ENCODE measurements at regions not wholly inside any gene's neighbourhood (a gene's known extent, or its start where the extent isn't known, plus 50 kb on each side); places are given as distances from the start of the nearest gene placed in this dataset.
"Not testable (repeated sequence)": the region's sequence is repeated elsewhere in the genome, so short reads cannot be mapped to it uniquely, and the experiment has no call there.

GRCh38 chr1:29396438-29397255 is 160.3 kb downstream of the PTPRU start:
- no peak for DNase-seq

- no peak for DNase-seq
These were observed 159.6 kb downstream of the PTPRU start for GRCh38 chr1:29395736-29396437.

- DNase-seq, result no peak
These were observed 158.4 kb downstream of the PTPRU start for GRCh38 chr1:29394521-29395225.

GRCh38 chr1:29393451-29393826 is 157.1 kb downstream of the PTPRU start:
- DNase-seq, result no peak

DNA sequence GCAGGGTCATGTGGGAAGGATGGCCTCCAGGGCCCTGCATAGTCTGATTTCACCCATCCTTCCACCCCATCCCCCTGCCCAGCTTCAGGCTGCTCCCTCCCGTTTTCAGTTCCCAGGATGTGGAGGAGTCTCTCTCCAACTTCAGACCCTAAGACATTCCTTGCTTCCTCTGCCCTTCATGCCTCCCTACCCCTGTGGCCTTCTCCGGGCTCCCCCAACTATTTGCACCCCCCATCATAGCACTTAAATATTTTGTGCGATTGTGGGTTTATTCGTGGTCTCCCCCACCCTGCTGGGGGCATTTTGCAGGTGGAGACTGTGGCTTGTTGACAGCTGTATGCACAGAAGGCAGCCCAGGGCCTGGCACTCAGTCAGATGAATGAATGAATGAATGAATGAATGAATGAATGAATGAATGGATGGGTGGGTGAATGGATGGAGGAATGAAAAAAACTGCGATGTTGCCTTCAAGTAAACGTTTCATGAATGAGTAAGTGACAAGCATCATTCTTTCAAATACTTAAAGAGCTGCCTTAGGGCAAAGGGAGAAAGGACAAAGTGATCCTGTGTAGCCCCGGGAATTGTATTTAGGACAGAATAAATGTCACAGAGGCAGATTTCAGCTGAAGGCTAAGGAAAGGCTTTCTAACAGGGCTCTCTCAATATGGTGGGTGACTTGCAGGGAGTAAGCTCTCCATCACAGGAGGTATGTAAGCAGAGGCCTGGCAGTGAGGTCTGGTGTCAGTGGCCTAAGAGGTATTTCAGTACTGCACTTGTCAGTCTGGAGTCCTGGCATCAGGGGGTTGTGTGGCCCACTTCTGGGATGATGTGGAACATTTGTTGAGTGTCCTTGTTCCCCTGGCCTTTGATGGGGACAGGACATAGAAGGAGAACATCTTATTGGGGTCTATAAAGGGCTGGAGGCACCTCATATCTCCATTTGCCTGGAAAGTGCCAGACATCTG is 156.4 kb downstream of the PTPRU start:
- no peak for DNase-seq

DNA sequence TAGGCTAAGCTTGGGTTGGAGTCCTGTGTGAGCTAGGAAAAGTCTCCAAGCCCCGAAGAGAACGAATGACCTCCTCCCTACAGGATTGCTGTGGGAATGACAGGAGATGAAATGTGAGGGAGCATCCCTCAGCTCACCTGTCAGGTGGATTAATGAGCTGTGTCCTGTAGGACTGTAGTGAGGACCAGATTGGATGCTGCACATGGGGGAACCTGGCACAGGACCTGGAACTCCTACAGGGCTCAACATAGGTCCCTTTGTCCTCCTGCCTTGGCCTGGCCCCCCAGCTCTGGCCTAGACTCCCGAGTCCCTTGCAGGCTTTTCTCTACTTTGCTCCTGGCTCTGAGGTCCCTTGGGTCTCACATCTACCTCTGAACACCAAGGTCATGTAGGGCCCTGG is 155.7 kb downstream of the PTPRU start:
- no peak for DNase-seq

GRCh38 chr1:29391362-29391880 is 155.1 kb downstream of the PTPRU start:
- DNase-seq, result no peak

DNA sequence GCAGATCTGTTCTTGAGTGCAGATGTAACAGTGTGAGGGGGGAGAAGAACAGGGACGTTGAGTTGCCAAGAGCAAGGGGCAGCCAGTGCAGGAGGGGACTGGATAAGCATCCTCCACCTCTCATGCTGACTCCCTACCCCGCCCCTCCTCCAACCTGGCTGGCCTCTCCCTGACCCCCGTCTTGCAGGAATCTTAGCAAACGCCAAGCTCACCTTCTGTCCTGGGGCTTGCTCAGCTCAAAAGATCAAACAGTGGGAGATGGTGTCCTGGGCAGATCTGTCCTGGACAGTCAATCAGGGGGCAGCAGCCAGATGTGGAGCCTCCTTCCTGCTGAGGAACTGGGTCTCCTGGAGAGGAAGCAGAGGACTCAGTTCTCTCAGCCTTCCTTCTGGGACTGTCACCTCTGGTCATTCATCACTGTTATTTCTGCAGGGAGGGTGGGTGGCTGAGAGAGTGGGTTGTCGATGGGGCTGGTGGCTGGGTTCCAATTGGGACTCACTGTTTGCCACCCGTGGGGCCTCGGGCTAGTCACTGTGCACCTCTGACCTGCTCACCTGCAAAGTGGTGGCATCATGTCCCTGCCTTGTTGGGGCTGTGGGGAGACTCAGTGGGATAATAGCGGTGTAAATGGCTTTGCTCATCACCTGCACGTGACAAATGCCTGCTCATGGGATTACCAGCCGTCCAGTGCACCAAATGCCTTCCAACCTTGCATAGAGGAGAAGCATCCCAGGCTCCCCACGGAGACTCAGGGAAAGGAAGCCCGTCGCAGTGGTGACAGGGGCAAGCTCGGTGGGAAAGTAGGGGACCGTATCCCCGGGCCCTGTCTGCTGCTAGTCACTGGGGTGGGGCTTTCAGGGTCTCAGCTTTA is 154.4 kb downstream of the PTPRU start:
- DNase-seq, result no peak

DNA sequence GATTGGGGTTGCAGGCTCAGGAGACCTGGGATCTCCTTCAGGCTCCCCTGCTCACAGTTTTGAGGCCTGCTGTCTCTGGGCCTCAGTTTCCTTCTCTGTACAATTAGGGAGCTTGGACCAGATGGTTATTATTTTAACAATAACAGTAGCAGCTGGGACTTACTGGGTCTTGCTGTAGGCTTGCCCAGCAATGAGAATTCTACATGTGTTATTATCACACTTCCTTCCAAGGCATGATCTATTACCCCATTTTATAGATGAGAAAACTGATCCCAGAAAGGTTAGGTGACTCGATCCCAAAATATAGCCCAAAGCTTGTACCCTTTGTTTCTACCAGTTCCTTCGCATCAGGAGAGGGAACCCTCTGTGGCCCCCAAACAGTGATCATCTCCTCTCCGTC is 153.8 kb downstream of the PTPRU start:
- DNase-seq, result no peak

GRCh38 chr1:29389533-29390041 is 153.3 kb downstream of the PTPRU start:
- DNase-seq, result no peak

DNA sequence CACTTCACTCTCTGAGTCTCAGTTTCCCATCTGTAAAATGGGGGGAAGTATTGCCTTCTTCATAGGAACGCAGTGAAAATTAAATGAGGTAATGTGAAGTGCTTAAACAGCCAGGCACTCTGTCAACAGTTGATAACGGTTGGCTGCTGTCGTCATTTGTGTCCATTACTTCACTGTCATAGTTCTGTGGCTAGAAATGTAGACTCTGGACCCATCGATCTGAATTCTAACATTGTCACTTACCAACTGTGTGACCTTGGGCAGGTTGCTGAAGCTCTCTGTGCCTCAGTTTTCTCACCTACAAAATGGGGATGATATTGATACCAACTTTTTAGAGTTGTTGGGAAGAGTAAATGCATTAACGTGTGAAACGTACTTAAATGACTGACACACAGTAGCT is 152.6 kb downstream of the PTPRU start:
- DNase-seq, result no peak

DNA sequence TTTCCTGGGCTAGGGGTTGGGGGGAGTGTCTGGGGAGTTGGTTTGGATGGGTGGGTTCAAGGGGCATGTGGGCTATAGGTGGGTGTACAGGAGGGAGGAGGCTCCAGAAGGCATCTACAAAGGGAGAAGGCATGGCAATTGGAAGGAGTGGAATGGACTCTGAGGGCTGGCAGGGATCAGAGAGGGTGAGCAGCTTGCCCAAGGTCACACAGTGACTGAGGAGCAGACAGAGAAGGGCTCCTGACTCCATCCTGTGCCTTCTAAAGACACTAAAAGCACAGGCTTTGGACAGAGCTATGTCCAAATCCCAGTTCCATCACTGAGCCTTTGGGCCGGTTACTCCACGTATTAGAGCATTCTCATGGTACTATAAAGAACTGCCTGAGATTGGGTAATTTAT is 151.8 kb downstream of the PTPRU start:
- DNase-seq, result no peak

- no peak for DNase-seq
These were observed 150.9 kb downstream of the PTPRU start for GRCh38 chr1:29387210-29387609.

DNA sequence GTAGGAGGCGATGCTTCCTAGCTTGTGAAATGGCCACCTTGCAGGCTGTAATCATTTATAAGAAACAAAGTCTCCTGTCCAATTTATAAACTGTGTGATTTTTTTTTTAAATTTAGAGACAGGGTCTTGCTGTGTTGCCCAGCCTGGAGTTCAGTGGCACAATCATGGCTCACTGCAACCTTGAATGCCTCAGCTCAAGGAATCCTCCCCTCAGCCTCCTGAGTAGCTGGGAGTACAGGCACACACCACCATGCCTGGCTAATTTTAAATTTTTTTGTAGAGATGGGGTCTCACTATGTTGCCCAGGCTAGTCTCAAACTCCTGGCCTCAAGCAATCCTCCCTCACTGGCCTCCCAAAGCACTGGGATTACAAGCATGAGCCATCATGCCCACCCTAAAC is 150.1 kb downstream of the PTPRU start:
- not testable (repeated sequence) for DNase-seq

DNA sequence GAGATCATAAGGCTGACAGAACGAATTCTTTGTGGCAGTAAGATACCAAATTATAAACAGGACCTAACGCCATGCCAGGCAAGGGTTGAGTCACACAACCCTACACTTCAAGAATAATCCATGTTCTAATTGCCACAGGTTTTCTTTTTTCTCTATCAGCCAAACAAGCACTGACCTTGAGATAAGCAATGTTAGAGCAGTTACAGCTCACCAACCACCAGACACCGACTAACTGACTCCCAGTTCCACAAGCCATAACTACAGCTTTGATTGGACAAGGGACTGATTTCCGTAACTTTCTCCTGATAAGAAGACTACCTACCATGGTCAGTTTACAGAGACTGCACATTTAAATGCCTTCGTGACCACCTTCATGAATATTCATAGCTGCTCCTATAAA is 149.6 kb downstream of the PTPRU start:
- no peak for DNase-seq

DNA sequence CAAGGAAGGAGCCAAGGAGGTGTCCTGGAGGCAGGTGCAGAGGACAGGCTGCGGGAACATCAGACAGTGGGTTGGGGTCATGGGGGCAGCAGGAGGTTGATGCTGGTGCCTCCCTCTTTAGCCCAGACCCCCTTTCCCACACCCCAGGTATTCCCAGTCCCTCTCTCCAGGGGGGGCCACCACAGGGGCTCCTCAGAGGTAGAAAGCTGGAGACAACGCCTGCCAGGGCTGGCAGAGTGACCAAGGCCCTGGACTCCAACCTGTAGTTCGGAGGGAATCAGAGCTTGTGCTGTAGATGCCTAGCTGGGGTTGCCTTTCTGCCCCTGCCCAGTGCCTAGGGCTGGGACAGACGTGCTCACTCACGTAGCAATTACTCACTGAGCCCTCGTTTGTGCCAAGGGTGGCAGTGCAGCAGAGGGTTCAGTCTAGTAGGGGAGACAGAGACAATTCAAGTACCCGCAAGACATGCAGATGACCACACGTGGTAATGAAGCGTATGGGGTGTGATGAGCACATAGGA is 148.2 kb downstream of the PTPRU start:
- no peak for DNase-seq

DNA sequence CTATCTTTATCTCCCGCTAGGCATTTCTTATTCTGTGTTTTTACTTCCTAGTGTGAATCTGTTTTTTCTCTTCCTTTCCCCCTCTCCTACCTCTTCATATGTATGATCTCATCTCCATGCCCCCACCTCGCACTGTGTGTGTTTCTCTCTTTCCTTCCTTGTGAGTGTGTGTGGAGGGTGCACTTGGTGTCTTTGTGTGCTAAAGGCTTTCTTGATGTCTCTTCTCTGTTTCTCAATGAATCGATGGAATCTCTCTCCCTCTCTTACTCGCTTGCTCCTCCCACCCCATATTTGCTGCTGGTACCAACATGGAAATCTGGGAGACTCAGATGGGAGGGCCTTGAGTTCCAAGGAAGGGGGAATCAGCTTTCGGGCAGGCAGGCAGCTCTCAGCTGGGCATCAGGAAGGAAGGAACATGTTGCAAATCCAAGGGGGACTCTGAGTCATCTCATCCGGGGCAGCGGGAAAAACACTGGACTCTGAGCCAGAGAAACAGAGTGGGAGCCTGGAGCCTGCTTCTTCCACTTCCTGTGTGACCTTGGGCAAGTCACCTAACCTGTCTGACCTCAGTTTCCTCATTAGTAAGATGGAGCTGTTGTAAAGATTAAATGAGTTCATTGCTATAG is 147.5 kb downstream of the PTPRU start:
- DNase-seq, result no peak

- no peak for DNase-seq
These were observed 146.8 kb downstream of the PTPRU start for GRCh38 chr1:29382851-29383745.

DNA sequence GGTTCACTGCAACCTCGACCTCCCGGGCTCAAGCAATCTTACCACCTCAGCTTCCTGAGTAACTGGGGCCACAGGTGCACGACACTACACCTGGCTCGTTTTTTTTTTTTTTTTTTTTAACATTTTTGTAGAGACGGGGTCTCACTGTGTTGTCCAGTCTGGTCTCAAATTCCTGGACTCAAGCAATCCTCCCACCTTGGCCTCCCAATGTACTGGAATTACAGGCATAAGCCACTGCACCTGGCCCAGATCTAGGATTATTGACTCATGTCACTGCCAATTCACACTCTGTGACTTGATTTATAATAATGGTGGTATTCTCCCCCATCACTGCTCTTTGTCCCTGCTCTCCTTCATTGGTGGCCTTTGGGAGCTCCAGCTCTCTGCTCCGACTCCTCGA is 145.1 kb downstream of the PTPRU start:
- DNase-seq, result no peak

Measured in NCI-H1092 (cell line).